ENCODE measurements at regions not wholly inside any gene's neighbourhood (a gene's known extent, or its start where the extent isn't known, plus 50 kb on each side); places are given as distances from the start of the nearest gene placed in this dataset.

GRCh38 chr21:20250337-20250736 lies 747.9 kb upstream of the NCAM2 start:
- TF ChIP-seq CTCF (conservative IDR thresholded peaks at IDR 0.05; ENCODE audit: low read depth, low read length), result no peak
- no peak for DNase-seq (ENCODE audit: low read depth)
- H3K4me3 ChIP-seq (ENCODE audit: low read depth, low read length), result no peak overlapping the region

DNA sequence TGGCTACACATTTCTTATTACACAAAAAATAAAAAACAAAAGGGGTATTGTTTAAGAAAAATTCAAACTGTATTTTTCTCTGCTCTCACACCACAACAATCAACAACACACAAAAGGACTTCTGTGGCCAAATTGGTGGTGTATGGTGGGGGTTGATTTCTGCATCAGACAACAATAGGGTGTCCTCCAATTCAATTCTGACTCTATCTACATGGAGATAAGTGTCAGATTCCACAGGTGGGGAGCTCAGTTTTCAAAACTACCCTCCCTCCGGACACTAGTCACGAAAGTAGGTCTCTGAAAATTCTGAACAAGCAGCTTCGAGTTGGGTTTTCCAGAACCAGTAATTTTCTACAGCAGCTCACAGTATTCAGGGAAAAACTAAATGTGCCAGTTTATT lies 744.9 kb upstream of the NCAM2 start:
- DNase-seq (ENCODE audit: low read depth), result no peak
- TF ChIP-seq CTCF (conservative IDR thresholded peaks at IDR 0.05; ENCODE audit: low read depth, low read length), result no peak
- H3K4me3 ChIP-seq (ENCODE audit: low read depth, low read length), result no peak overlapping the region

DNA sequence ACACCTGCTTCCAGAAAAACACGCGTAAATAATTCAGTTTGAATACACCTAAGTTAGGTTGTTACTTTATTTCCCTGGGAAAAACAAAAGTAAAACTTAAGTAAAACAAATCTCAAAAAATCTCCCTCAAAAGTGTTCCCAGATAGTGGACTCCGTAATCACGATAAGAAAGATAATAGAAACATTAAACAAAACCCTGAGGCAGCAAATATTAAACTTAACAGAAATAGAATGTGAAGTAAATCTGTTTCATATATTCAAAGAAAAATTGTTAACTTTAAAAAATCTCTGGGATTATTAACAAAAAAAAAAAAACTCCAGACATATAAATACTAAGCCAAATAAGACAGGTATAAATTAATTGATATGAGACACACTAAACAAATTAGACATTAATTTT lies 743.2 kb upstream of the NCAM2 start:
- DNase-seq (ENCODE audit: low read depth), result no peak
- H3K4me3 ChIP-seq (ENCODE audit: low read depth, low read length), result no peak overlapping the region
- no peak for TF ChIP-seq CTCF (conservative IDR thresholded peaks at IDR 0.05; ENCODE audit: low read depth, low read length)

DNA sequence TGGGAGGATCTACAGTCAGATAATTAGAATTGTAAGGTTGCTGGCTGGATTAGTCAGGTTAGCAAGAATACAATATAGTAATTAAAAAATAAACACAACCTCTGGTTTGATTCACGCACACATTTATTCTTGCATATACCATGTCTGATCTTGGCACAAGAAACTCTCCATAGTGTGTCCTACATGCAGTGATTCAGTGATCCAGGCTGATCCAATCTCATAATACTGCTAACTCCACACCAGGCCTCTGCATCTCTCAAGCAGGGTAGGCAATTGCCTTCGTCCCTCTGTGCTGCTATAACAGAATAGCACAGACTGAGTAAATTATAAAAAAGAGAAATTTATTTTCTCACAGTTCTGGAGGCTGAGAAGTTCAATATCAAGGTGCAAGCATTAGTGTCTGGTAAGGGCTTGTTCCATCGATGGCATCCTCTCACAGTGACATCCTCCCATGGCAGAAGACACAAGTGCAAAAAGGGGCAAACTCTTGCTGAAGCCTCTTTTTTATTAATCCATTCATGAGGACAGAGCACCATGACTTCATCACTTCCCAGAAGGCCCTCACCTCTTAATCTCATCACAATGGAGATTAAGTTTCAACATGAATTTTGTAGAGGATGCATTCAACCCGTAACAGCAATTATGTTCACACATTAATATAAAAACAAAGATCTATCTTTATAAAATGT lies 741.0 kb upstream of the NCAM2 start:
- H3K4me3 ChIP-seq (ENCODE audit: low read depth, low read length), result no peak overlapping the region
- no peak for DNase-seq (ENCODE audit: low read depth)

GRCh38 chr21:20258542-20258941 lies 739.7 kb upstream of the NCAM2 start:
- H3K4me3 ChIP-seq (ENCODE audit: low read depth, low read length), result no peak overlapping the region
- TF ChIP-seq CTCF (conservative IDR thresholded peaks at IDR 0.05; ENCODE audit: low read depth, low read length), result no peak
- DNase-seq (ENCODE audit: low read depth), result no peak

More for the DNA sequence above, 741.0 kb upstream of the NCAM2 start:
- no peak for TF ChIP-seq CTCF (conservative IDR thresholded peaks at IDR 0.05; ENCODE audit: low read depth, low read length)

DNA sequence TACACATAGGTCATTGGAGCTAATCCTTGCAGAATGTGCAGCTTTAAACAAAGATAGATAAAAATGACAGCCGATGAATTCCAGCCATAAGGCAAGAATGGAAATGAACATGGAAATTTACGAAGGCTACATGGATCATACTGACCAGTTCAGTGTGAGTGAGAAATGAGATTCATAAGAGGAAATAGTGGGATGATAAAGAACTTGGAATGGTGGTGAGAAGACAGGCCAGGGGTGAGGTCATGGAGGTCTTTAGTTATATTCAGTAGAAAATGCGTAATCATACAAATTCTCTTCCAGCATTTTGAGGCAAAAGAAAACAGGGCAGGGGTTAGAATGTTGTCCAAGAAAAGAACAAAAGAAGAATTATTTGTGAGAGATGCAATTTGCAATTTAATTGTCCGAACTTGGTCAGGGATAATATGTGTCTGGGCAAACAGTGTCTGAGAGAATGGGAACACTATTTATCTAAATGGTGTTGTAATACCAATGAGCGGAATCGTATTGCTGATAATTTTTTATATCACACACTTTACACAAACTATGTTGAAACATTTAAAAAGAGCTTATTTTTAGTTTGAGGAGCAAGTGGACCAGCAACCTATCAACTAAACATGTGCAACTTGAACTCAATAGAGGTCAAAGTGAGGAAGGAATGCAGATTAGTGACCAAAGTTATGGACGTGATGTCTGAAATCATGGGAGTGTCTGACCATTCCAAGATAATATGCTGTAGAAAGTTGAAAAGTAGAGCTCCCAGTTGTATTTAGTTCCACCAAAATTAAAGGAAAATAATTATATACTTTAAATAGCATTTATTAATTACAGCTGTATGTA lies 739.0 kb upstream of the NCAM2 start:
- no peak for DNase-seq (ENCODE audit: low read depth)
- no peak for TF ChIP-seq CTCF (conservative IDR thresholded peaks at IDR 0.05; ENCODE audit: low read depth, low read length)
- H3K4me3 ChIP-seq (ENCODE audit: low read depth, low read length), result no peak overlapping the region

All from epithelial cell of proximal tubule (primary cell).